NCI-H2227 (cell line): ENCODE measurements at regions not wholly inside any gene's neighbourhood (a gene's known extent, or its start where the extent isn't known, plus 50 kb on each side); places are given as distances from the start of the nearest gene placed in this dataset.

ENCODE experiments used
- DNase-seq: peaks from one replicate; lab custom pipeline; 2025; ENCODE audit not compliant: unreplicated experiment; lab: John Stamatoyannopoulos, UW

- no peak for DNase-seq
Measured at GRCh38 chr6:93968126-93968525, 548.8 kb upstream of the EPHA7 start.

GRCh38 chr6:93964926-93965325, 545.6 kb upstream of the EPHA7 start:
- DNase-seq = no peak

- no peak for DNase-seq
Measured at GRCh38 chr6:93964321-93964720, 545.0 kb upstream of the EPHA7 start.

DNA sequence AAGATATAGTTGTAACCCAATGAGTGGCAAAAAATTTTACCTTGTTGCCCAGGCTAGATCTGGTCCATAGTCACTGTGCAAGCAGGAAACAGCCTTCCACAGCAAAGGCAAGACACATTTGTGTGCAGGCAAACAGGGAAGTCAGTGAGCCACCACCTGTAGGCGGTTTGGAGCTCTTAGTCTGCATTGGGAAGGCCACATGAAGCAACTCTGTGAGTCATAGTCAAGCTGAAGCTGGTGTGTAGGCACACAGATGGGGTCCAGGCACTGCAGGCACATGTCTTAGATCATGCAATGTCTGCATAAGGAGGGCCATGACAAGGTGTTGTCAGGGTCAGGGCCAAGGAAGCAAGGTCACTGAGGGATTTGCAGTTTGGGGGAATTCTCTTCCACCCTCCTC, 543.2 kb upstream of the EPHA7 start:
- DNase-seq = no peak

DNA sequence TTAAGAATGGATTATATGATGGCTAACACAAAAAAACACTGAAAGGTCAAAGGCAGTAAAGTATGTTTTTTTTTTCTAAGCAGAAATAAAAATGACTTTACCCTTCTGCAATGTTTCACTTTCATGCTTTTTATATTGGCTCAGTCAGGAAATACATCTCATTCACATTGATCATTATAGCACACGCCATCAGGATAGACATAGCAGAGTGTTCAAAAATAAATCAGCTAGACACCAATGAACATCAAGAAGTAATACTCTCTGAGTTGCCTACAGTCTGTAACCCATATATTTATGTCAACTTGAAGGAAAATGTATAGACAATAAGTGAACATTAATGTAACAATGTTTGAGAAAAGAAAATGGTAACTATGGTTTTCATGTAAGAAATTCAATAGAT, 535.2 kb upstream of the EPHA7 start:
- no peak for DNase-seq

GRCh38 chr6:93943661-93944060, 524.3 kb upstream of the EPHA7 start:
- no peak for DNase-seq

DNA sequence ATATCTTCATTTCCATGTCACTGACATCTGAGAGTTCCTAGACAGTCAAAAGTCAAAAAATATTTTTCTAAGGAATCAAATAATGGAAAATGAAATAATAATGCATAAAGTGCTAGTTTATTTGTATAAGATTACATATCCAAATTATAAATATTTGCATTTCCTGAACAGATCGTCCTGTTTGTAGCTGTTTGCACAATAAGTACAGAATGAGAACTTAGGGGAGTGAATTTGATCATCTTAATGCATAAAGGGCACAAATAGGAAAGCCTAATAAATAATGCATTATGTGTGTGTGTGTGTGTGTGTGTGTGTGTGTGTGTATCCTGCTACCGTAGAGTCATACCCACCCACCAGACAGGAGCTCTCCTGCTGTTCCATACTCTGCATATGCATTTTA, 521.0 kb upstream of the EPHA7 start:
- DNase-seq = no peak

DNA sequence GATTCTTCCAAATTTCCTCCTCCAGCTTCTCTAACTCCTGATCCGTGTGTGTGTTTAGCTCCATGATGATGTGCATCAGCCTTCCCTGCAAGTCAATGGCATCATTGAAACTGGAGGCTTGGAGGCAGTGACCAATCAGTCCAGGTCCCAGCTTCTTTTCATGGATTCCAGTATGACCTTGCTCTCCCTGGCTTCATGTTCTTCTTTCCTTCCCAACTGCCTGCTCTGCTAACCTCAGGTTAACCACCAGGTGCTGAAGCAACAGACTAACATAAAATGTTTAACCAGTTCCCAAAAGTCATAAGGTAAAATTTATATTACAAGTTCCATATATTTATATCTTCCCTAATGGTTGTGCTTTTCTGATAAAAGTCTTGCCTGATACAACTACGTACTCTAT, 512.8 kb upstream of the EPHA7 start:
- DNase-seq = no peak

- no peak for DNase-seq
Measured at GRCh38 chr6:93927731-93928130, 508.4 kb upstream of the EPHA7 start.

DNA sequence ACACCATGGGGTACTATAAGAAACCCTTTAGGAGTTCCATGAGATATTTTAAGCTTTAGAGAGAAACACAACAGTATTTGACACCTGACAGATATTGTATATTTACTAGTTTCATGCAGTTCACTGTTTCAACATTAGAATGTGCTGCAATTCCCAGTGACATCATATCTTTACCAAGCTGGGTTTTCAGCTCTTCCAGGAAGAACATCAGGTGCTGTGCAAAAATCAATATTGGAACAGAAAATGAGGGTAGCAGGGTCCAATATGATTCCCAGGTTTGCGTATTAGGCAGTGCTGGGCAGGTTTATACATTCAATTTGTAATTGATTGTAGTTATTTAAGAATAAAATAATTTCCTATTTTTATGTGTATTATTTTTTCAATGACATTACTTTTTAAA, 500.0 kb upstream of the EPHA7 start:
- no peak for DNase-seq

DNA sequence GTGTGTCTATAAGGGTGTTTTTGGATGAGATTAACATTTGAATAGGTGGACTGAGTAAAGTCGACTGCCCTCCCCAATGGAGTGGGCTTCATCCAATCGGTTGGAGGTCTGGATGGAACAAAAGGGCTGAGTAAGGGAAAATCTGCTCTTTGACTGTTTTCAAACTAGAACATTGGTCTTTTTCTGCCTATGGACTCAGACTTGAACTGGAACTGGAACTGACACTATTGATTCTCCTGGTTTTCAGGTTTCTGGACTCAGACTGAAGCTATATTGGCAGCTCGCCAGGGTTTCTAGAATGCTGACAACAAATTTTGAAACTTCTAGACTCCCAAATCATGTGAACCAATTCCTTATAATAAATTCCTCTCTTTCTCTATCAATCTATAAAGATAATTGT, 498.9 kb upstream of the EPHA7 start:
- DNase-seq = no peak

- DNase-seq = no peak
Measured at GRCh38 chr6:93917216-93917615, 497.9 kb upstream of the EPHA7 start.

- no peak for DNase-seq
Measured at GRCh38 chr6:93916716-93917115, 497.4 kb upstream of the EPHA7 start.

- no peak for DNase-seq
Measured at GRCh38 chr6:93915961-93916360, 496.6 kb upstream of the EPHA7 start.

GRCh38 chr6:93902517-93902916, 483.2 kb upstream of the EPHA7 start:
- no peak for DNase-seq

- DNase-seq = no peak
Measured at GRCh38 chr6:93900142-93900541, 480.8 kb upstream of the EPHA7 start.

- DNase-seq = no peak
Measured at GRCh38 chr6:93896081-93896480, 476.7 kb upstream of the EPHA7 start.

DNA sequence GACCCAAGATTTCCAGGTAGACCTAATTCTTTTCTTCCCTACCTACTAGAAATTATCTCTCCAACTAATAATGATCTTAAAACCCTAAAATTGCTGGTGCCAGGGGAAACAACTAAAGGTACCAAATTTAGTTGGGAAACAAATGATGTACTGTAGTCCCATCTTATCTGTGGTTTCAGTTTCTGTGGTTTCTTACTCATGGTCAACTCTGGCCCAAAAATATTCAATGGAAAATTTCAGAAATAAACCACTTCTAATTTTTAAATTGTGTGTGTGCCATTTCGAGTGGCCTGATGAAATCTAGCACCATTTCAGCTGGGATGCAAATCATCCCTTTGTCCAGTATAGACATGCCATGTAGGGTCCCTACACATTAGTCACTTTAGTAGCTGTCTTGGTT, 475.2 kb upstream of the EPHA7 start:
- no peak for DNase-seq

DNA sequence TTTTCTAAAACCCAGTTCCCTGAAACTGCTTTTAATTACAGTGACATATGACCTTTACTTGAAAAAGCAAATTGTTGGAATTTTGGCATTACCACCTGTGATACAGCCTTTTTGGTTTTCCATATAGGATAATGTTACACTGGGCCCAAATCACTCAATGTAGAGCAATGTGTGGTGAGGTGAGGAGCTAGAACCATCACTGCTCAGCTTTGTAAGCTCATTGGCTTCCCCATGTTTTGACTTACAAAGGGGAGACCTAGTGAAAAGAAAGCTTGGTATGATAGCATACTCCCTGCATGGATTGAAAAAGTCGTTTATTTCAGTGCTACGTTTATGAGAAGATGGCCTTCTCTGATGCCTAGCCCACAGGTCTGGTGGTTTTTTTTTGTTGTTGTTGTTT, 470.4 kb upstream of the EPHA7 start:
- DNase-seq = no peak

DNA sequence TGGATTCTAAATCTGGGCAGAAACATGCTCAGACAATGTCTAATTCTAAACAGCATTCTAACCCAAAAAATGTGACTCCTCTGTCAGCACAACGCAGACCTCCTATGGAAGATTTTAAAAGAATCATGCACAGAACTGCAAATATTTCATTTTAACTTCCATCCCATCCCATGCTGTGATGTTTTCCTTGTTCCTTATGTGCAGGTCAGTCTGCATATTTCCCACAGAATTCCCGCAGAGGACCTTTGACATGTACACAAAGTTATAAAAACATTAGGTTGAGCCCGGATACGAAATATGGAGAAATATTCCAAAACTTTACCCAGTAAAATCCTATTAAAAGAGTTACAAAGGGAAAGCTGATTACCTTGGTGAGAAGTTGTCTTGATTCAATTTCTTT, 467.1 kb upstream of the EPHA7 start:
- no peak for DNase-seq

DNA sequence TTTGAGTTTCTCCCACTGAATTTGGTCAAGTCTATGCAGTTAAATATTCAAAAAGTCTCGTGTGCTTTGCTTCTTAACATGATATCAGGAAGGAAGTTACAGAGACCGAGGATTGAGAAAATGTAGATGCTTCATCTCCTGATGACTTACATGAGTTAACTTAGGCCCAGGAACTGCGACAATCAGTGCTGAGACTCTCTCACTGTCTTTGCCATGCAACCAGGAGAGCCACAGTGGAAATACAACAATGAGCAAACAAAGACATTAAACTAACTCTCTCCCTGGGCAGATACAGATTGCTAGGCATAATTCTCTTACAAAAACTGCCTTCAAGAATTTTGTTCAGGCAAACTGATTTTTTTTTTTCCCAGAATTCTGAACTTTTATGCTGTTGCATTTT, 440.6 kb upstream of the EPHA7 start:
- no peak for DNase-seq

GRCh38 chr6:93858213-93858612, 438.9 kb upstream of the EPHA7 start:
- no peak for DNase-seq

DNA sequence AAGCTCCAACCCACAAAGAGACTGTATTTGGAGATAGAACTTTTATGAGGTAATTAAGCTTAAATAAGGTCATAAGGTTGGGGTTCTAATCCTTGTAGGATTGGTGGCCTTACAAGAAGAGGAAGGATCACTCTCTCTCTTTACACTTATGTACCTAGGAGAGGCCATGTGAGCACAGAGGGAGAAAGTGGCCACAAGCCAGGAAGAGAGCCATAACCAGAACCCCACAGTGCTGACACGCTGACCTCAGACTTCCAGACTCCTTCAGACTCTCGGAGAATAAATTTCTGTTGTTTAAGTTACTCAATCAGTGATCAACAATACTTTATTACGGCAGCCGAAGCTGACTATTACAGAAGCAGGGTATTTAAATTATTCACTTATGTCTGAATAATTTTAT, 430.5 kb upstream of the EPHA7 start:
- DNase-seq = no peak
